ENCODE measurements at regions not wholly inside any gene's neighbourhood (a gene's known extent, or its start where the extent isn't known, plus 50 kb on each side); places are given as distances from the start of the nearest gene placed in this dataset.

DNA sequence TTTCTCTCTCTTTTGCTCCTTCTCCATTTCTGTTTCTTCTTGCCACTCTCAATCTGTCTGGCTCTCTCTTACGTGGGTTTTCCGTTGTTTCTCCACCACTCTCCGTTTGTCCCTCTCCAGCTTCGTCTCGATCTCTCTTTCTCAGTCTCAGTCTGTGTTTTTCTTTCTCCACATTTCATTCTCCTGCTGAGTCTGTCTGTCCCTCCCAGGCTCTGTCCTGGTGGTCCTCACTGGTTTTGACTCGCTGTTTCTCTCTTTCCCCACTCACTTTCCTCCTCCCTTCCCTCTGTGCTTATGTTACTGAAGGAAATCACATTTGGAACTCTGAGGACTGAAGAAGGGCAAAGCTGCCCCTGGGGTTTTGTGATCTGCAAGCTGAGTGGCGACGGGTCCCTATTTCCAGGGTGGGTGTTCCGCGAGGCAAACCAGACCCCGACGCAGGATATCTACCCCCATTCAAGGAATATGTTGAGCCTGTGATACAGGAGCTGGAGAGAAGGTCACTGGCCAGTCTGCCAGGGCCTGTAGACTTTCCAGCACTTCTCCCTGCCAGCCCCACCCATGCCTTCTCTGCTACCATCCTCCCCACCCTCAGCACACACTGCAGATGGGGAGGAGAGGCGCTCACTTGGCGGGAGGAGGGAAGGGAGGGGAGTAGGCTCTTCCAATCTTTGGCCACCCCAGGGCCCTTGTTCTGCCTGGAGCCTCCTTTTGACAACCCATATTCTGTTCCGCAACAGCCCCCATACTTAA, 102.7 kb upstream of the MAP1LC3B2 start:
- DNase-seq (ENCODE audit: low read depth), result no peak

DNA sequence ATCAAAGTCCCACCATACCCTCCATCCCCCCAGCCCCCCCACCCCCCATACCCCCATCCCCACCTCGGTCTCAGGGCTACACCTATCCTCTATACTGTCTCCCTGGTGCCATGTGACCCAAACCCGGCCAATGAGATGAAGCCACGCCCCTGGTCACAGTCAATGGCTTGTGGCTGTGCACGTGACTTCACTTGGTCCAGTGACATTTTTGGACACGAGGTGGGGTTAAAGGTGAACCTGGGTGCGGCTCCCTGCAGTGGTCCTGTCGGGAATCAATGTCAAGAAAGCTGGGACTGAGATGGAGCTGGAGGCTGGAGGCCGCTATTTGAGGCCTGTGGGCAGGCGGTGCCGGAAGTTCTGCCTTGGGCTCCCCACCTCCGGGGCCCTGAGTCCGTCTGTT, 100.7 kb upstream of the MAP1LC3B2 start:
- DNase-seq (ENCODE audit: low read depth), result no peak

DNA sequence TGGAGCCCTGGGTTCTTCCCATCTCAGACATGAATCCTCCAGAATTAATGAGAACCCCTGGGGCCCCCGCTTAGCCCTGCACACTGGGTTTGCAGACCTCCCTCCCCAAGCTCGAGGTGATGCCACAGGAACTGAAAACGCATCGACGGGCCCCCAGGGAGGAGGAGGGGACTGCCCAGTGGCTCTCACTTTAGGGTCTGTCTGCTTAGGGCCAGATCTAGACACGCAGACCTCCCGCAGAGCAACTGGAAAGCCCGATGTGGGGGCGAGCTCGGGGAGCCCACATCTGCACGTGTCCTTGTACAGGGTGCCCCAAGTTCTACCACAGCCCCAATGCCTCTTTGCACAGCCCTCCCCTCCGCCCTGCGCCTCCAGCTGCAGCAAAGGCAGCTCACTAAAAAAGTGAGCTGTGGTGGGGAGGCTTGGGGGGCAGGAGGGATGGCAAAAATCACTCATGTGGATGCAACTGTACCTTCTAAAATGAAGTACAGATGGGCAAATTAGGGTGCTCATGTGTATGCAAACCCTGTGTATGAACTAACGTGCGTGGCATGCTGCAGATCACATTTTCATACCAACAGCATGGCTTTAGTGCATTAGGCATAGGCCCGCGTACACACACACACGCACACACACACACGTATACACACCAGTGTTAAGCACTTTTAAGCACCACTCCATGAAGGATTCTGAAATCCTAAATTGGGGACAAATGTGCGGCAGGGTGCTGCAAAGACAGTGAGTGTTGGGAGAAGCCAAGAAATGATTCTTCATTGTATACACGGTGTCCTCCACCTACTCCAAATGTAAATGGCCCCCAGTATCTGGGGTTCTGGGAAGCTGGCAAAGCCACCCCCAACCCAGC, 99.9 kb upstream of the MAP1LC3B2 start:
- DNase-seq (ENCODE audit: low read depth), result no peak

DNA sequence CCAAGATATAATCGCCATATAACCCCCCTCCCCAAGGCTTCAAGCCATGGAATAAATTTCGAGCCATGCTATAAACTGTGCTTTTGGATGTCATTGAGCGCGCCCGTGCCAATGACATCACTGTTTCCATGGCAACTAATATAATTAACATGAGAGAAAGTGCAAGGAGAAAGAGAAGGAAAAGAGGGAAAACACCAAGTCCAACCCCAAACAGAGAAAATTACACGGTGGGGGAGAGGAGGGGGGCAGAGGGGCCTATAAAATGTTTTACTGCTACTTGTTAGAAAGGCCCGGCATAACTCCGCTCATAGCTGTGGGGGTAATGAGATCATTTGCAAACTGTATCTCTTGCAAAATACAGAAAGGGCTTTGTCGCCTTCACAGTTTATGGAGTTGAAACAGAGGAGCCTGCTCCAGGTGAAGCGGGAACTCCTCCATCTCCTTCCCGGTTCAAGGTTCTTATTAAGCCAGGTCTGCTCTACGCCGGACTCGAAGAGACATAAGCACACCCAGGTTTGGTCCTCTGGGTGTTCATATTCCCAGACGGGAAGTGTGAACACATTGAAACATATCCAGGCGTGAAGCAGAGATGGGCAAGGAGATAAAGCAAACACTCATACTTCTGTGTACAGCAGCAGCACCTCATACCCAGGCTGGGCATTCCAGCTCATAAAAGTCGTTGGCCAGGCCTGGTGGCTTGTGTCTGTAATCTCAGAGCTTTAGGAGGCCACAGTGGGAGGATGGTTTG, 99.1 kb upstream of the MAP1LC3B2 start:
- DNase-seq (ENCODE audit: low read depth), result no peak

DNA sequence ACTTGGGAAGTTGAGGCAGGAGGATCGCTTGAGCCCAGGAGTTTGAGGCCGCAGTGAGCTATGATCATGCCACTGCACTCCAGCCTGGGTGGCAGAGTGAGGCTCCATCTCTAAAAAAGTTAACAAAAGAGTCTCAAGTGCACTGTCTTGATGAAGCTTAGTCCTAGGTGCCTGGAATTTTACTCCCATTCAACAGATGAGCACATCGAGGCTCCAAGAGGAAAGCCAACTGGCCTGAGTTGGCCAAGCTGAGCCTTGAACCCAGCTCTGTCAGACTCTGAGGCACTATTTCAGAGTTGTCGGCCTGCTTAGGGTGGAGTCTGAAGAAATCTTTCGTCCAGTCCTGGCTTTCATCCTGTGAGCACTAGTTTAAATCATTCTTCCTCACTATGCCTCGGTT, 98.1 kb upstream of the MAP1LC3B2 start:
- no peak for DNase-seq (ENCODE audit: low read depth)

DNA sequence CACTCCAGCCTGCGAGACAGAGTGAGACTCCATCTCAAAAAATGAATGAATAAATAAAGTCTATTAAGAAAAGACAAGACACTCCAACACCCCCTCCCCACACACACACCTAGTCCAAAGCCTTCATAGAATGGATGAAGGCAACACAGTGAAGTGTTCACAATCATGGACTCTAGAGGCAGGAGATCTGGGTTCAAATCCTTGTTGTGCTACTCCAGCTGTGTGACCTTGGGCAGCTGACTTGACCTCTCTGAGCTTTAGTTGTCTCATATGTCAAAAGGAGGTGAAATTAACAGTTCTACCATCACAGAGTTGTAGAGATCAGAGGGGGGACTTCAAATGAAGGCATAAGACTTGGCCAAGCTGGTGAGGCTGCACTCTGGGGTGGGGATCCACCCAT, 95.8 kb upstream of the MAP1LC3B2 start:
- DNase-seq (ENCODE audit: low read depth), result no peak

DNA sequence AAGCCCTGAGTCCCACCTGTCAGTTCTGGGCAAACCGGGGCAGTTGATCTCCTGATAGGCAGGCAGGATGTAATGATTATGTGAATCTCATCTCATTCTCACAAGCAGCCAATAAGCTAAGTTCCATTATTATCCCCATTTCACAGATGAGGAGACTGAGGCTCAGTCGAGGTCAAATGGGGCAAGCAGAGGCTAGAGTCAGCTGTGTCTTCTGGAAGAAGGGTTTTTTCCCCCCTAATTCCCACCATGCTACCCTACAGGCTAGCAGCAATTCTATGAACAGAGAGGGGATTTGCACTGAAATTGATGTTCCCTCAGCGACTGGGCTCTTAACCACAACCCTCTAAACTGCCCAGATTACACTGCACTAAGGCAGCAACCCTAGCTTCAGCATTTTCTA, 93.8 kb upstream of the MAP1LC3B2 start:
- no peak for DNase-seq (ENCODE audit: low read depth)

DNA sequence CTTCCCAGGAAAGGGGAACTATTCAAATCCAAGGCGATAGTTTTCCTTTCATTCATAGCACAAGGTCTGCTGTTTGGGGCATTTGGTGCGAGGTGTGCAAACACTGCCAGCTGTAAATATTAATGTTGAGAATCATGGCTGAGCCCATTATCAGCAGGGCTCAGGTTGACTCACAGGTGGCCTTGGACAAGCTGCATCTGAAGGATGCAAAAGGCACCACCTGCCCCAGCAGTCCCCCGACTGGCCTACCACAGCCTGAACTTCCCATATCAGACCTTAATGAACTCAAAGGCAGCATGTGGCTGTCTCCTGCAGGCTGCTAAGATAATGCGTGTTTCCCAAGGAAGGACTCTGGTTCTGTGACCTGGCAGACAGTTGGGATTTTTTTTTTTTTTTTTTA, 93.3 kb upstream of the MAP1LC3B2 start:
- no peak for DNase-seq (ENCODE audit: low read depth)

DNA sequence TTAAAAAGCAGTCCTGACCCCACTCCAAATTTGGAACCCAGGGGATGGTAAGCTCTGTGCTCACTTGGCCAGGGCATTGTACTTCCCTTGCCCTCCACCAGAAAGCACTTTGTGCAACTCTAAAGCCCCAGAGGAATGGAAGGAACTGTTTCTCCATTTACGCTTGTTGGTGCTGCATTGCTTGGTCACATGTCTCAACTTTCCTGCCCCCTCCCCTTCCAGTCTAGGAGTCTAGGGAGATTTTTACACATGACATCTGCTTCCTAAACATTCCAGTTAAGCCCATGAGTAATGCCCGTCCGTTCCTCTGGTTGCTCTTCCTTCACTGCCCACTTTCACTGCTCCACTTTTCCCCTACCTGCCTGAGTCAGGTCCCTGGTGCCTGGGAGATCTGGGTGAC, 92.6 kb upstream of the MAP1LC3B2 start:
- DNase-seq (ENCODE audit: low read depth), result no peak

DNA sequence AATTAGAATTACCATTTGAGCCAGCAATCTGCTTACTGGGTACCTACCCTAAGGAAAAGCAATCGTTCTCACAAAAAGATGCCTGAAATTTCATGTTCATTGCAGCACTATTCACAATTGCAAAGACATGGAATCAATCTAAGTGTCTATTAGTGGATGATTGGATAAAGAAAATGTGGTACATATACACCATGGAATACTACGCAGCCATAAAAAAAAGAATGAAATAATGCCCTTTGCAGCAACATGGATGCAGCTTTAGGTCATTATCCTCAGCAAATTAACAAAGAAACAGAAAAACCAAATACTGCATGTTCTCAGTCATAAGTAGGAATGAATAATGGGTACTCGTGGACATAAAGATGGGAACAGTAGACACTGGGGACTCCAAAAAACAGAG, 89.8 kb upstream of the MAP1LC3B2 start:
- DNase-seq (ENCODE audit: low read depth), result no peak

DNA sequence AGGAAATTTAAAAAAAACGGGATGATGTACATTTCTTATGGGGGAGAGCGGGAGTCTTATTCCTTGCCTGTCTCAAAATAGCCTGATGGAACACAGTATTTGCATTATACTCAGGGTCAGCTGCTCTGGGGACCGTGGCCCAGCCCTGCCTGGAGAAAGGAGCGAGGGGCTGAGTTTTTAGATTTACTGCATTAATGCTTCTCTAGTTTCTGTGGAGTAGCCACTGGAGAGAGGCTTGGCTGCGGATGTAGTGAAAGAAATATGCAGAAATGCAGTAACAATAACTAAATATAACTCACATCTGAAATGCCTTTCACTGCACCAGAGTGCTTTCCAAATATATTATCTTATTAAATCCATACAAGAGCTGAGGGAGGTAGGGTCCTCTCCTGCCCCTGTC, 87.6 kb upstream of the MAP1LC3B2 start:
- no peak for DNase-seq (ENCODE audit: low read depth)

DNA sequence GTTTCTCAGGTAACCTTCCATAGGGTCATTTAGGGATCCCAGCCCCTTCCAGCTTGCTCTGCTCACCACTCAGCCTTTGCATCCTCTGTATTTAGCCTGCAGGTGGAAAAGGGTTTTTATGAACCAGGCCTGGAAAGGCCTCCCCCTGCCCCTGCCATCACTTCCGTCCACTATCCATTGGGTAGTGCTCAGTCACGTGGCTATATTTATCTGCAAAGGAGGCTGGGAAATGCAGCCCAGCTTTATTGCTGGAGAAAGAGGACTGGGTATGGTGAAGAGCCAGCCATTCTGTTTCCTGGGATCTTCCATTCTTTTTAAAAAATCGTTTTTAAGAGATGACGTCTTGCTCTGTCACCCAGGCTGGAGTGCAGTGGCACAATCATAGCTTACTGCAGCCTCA, 87.0 kb upstream of the MAP1LC3B2 start:
- no peak for DNase-seq (ENCODE audit: low read depth)

DNA sequence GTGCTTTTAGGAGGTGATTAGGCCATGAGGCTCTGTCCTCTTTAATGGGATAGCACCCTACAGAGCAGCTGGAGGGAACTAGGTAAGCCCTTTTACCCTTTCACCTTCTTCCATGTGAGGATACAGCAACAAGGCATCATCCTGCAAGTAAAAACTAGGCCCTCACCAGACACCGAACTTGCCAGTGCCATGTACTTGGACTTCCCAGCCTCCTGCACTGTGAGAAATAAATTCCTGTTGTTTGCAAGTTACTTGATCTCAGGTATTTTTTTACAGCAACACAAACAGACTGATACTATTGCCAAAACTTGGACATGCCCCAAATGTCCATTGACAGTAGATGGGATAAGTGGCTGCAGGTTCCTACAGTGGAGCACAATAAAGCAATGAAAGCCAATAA, 85.8 kb upstream of the MAP1LC3B2 start:
- no peak for DNase-seq (ENCODE audit: low read depth)

DNA sequence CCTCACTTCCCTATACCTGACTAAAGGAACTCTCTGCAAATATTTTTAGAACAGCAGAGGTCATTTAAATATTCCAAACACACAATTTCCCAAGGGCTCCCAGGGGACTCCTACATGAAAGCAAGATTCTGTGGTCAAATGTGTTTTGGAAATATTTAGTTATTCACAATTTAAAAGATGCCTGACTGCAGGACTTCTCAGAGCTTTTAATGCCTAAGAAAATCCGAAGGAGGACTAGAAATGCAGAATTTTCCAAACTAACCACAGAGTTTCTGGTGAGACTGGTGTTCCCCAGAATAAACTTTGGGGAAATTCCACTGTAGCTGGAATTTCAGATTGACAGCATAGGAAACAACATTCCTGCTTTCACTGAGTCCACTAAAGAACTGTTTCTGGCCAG, 84.8 kb upstream of the MAP1LC3B2 start:
- no peak for DNase-seq (ENCODE audit: low read depth)

DNA sequence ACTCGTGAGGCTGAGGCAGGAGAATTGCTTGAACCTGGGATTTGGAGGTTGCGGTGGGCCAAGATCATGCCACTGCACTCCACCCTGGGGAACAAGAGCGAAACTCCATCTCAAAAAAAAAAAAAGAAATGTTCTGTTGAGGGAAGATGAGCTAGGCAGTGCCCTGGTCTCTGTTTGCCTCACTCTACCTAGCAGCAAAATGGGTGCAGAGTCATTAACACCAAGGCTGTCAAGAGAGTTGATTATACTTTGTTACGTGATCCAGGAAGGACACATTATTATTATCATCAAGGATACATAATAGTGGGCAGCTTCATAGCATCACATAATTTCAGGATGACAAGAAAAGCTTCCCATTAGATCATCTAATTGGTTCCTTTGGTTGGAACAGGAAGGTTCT, 84.3 kb upstream of the MAP1LC3B2 start:
- DNase-seq (ENCODE audit: low read depth), result no peak

DNA sequence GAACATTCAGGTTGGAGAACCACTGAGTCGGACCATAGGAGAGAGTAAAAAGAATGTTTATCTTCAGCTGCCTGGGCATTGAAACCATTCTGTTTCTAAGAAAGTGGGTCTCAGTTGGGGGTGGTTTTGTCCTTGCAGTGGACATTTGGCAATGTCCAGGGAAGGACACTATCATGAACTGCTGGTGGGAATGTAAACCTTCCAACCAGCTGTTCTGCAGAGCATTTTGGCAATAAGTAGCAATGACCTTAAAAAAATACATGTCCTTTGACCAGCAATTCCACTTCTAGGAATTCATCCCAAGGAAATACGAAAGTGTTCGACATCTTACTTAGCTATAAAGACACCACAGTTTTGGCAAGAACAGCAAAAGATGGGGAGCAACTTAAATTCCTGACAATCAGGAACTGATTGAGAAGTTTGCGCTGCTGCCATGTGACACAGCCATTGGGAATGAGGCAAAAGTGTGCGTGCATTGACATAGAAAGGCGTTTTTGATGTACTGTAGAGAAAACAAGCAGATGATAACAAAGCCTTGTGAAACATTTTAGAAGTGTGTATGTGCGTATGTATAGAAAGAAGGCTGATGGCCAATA, 82.9 kb upstream of the MAP1LC3B2 start:
- DNase-seq (ENCODE audit: low read depth), result no peak

DNA sequence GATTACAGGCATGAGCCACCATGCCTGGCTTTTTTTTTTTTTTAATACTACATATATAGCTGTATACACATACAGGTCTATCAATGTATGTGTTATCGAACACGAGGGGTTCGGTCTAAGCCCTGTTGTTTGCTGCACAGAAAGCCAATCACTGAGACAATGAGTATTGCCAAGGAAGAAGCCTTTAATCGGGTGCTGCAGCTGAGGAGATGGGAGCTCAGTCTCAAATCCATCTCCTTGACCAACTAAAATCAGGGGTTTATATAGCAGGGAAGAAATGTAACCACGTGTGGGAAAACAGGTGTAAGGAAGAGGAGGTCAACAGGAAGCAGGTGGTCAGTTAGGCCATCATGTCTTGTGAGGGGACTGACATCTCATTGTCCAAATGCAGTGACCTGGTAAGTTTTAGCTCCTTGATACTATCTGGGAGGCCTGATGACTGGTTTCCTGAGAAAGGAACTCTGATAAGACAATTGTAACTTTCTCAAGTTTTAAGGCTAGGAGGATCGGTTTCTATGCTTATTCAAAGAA, 80.9 kb upstream of the MAP1LC3B2 start:
- DNase-seq (ENCODE audit: low read depth), result no peak

DNA sequence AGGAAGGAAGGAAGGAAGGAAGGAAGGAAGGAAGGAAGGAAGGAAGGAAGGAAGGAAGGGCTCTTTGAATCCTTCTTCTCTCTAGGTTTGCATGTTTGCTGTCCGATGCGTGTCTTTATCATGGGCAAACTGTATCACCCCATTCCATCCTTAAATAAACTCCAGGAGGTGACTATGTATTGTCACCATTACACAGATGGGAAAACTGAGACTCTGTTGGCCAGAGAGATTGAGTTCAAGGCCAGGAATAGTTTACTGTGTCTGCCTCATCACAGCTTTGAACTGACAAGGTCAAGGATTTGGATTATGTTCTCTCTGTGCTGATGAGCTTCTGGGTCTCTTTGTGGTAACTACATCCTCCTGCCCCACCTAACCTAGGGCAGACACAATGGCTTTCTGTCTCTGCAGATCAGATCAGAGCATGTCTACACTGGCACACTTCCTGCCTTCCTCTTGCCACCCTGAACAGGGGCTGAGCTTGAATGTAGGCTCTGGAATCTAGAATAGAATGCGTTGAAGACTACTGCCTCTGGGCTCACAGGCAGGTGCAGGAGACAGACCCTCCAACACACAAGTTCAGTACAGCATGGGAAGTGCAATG, 78.9 kb upstream of the MAP1LC3B2 start:
- DNase-seq (ENCODE audit: low read depth), result no peak

DNA sequence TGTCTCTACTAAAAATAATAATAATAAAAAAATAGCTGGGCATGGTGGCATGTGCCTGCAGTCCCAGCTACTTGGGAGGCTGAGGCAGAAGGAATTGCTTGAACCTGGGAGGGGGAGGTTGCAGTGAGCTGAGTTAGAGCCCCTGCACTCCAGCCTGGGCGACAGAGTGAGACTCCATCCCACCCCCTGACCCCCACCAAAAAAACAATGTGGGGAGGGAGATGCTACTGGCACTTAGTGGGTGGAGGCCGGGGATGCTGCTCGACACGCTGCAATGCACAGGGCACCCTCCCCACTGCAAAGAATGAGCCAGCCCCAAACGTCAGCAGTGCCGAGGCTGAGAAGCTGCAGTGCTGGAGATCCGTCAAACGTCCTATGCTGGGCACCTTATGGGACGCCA, 77.5 kb upstream of the MAP1LC3B2 start:
- DNase-seq (ENCODE audit: low read depth), result no peak

DNA sequence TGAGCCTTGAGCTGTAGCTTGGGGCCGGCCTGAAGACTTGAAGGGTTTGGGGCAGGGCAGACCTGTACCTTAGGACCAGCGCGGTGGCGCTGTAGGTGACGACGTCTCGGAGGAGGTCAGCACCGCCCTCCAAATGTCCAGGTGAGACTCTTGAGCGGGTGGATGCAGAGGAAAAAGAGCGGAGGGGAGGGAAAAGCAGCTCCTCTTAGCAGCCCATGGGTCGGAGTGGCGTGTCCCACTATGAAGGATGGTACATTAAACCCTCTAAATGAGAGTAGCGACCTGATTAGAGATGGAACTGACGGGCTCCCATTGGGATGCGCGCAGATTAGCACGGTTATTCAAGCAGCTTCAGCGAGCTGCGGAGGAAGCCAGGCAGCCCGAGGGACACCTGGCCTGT, 77.0 kb upstream of the MAP1LC3B2 start:
- DNase-seq (ENCODE audit: low read depth), result no peak

DNA sequence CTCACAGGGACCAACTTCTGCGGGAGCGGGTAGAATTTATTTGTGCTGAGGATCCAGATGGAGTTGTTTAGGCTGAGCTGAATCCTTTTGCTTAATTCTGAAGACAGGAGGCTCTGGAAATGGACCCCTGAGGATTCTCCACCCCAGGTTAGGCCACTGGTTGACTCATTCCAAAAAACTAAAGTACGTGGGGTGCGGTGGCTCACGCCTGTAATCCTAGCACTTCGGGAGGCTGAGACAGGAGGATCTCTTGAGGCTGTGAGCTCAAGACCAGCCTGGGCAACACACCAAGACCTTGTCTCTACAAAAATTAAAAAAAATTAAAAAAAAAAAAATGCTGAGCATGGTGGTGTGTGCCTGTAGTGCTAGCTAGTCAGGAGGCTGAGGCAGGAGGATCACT, 76.3 kb upstream of the MAP1LC3B2 start:
- no peak for DNase-seq (ENCODE audit: low read depth)

All from stimulated activated CD8-positive, alpha-beta memory T cell treated with anti-CD3 and anti-CD28 coated beads, Interleukin-15, amount 100 ng/mL, for 24 hours (primary cell).